CD14-positive monocyte (primary cell): ENCODE measurements at regions not wholly inside any gene's neighbourhood (a gene's known extent, or its start where the extent isn't known, plus 50 kb on each side); places are given as distances from the start of the nearest gene placed in this dataset.

Experiments
- DNase-seq, 3 donors: peaks; one replicate each; pipeline ENCODE4 v3.0.0-alpha.2; 2011 to 2022
- H2AFZ ChIP-seq: 2 replicates; pipeline ENCODE4 v1.6.0; 2012; ENCODE audit warnings: mild to moderate bottlenecking, low read depth, low read length, inconsistent platforms; ENCODE audit not compliant: insufficient read depth, poor library complexity, severe bottlenecking
- H3K27ac ChIP-seq, 2 donors: 1 replicate in 1 of 2; 2 replicates in 1 of 2; pipeline ENCODE4 v1.5.1; 2012 to 2013; ENCODE audit warnings: low read length in 2 of 2, control low read depth in 1 of 2, inconsistent platforms in 1 of 2, low read depth in 1 of 2, mild to moderate bottlenecking in 1 of 2
- H3K27me3 ChIP-seq, 2 donors: one replicate each; pipeline versions ENCODE4 v1.6.0 to v1.6.1; 2011 to 2013; ENCODE audit warnings: low read length in 2 of 2; ENCODE audit not compliant: control insufficient read depth in 2 of 2, insufficient read depth in 2 of 2
- H3K36me3 ChIP-seq, 2 donors: replicated peaks in 1 of 2; 1 replicate in 1 of 2; 2 replicates in 1 of 2; pipeline versions ENCODE4 v1.5.1 to v1.6.1; 2012 to 2013; ENCODE audit warnings: low read length in 2 of 2, control low read depth in 1 of 2, inconsistent platforms in 1 of 2, mild to moderate bottlenecking in 1 of 2; ENCODE audit not compliant: insufficient read depth in 2 of 2, control insufficient read depth in 1 of 2
- H3K4me1 ChIP-seq, 2 donors: 1 replicate in 1 of 2; 2 replicates in 1 of 2; pipeline versions ENCODE4 v1.5.1 to v1.6.1; 2012 to 2013; ENCODE audit warnings: low read length in 2 of 2, control low read depth in 1 of 2, inconsistent platforms in 1 of 2, mild to moderate bottlenecking in 1 of 2, moderate library complexity in 1 of 2; ENCODE audit not compliant: insufficient read depth in 2 of 2, control insufficient read depth in 1 of 2
- H3K4me2 ChIP-seq: replicated peaks from 2 replicates; pipeline ENCODE3; 2012; ENCODE audit warnings: low read length, moderate library complexity, mild to moderate bottlenecking; ENCODE audit not compliant: poor library complexity, severe bottlenecking; ENCODE audit errors: extremely low read depth
- H3K4me3 ChIP-seq, 3 experiments: fragments of 200-600 bp in 1 of 3; sonication (generic) in 1 of 3; replicated peaks in 1 of 3; 1 replicate in 2 of 3; 2 replicates in 1 of 3; pipeline ENCODE4 v1.5.1; 2011 to 2013; ENCODE audit warnings: low read length in 3 of 3, mild to moderate bottlenecking in 3 of 3, control low read depth in 2 of 3, low read depth in 2 of 3, inconsistent platforms in 1 of 3, moderate library complexity in 1 of 3
- H3K79me2 ChIP-seq: 2 replicates; pipeline ENCODE4 v1.6.0; 2012; ENCODE audit warnings: mild to moderate bottlenecking, control low read depth, inconsistent platforms, low read length, moderate library complexity; ENCODE audit not compliant: insufficient read depth
- H3K9ac ChIP-seq: 2 replicates; pipeline ENCODE4 v1.6.0; 2017; ENCODE audit warnings: low read length, mild to moderate bottlenecking; ENCODE audit not compliant: insufficient read depth, poor library complexity, severe bottlenecking
- H3K9me3 ChIP-seq, 2 donors: replicated peaks in 1 of 2; 1 replicate in 1 of 2; 2 replicates in 1 of 2; pipeline versions ENCODE4 v1.5.1 to v1.6.1; 2012 to 2013; ENCODE audit warnings: low read length in 2 of 2, control low read depth in 1 of 2; ENCODE audit not compliant: control insufficient read depth in 1 of 2, insufficient read depth in 1 of 2
- H4K20me1 ChIP-seq: 2 replicates; pipeline ENCODE4 v1.6.0; 2012; ENCODE audit warnings: mild to moderate bottlenecking, low read length, control low read depth, moderate library complexity; ENCODE audit not compliant: insufficient read depth
- H3K27ac Mint-ChIP-seq, 7 donors: one replicate each; pipeline ENCODE4 v1.8.0; 2020; ENCODE audit warnings: mild to moderate bottlenecking in 7 of 7, mixed read lengths in 7 of 7, moderate library complexity in 6 of 7, inconsistent platforms in 2 of 7
- H3K27me3 Mint-ChIP-seq, 3 donors: one replicate each; pipeline ENCODE4 v1.8.0; 2021 to 2022; ENCODE audit warnings: low read depth in 3 of 3, mild to moderate bottlenecking in 3 of 3, mixed read lengths in 3 of 3, moderate library complexity in 3 of 3, inconsistent platforms in 1 of 3
- H3K36me3 Mint-ChIP-seq, 2 donors: one replicate each; pipeline ENCODE4 v1.8.0; 2020; ENCODE audit warnings: mixed read lengths in 2 of 2, inconsistent platforms in 1 of 2, mild to moderate bottlenecking in 1 of 2
- H3K4me1 Mint-ChIP-seq: one replicate; pipeline ENCODE4 v1.8.0; 2020; ENCODE audit warnings: mild to moderate bottlenecking, mixed read lengths
- H3K4me3 Mint-ChIP-seq, 2 donors: one replicate each; pipeline ENCODE4 v1.8.0; 2020; ENCODE audit warnings: mild to moderate bottlenecking in 2 of 2, mixed read lengths in 2 of 2, moderate library complexity in 1 of 2
- H3K9me3 Mint-ChIP-seq, 7 donors: one replicate each; pipeline ENCODE4 v1.8.0; 2020 to 2022; ENCODE audit warnings: mixed read lengths in 7 of 7, mild to moderate bottlenecking in 6 of 7, moderate library complexity in 6 of 7, inconsistent platforms in 2 of 7
- WGBS: methylation state at CpG from one replicate; pipeline ENCODE4 v1.1.5; 2013; ENCODE audit warnings: missing lambda C conversion rate; ENCODE audit not compliant: insufficient coverage; 5-methylcytosine and 5-hydroxymethylcytosine counted together
- intact Hi-C, 2 donors: fragments of 100-400 bp; cut with micrococcal nuclease; formaldehyde crosslinking; loops; one replicate each; pipeline versions ENCODE4 v1.15.0 to v1.15.1; 2023
- TF ChIP-seq, protein P1 (sequence below): fragments of 200-600 bp; IDR thresholded peaks from one replicate; pipeline ENCODE4 v1.8.0; 2022; ENCODE audit warnings: antibody characterized with exemption, mild to moderate bottlenecking

DNA sequence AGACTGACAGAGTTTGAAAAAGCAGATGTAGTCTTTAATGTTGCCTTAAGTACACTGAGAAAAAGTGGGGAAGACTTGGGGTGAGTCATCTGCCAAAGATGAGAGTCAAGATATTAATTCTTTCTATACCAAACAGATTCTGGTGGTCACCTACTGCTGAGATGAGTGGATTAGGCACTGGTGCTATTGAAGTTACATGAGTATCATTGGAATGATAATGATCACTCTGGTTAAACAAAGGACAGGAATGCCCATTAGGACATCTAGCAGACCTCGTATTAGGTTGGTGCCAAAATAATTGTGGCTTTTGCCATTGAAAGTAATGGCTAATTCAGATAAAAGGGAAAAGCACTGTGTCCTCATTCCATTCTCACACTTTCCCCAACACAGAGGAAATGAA lies 1588.9 kb downstream of the KCNT2 start:
- H3K27me3 Mint-ChIP-seq = no peaks in the 10 kb centered on the region
- H3K36me3 Mint-ChIP-seq = no peaks in the 10 kb centered on the region
- H3K9ac ChIP-seq = no peak overlapping the region
- no peak overlapping the region for H2AFZ ChIP-seq
- no peak overlapping the region for H3K27ac Mint-ChIP-seq
- H3K4me1 ChIP-seq = no peaks in the 10 kb centered on the region
- no peaks in the 10 kb centered on the region for H4K20me1 ChIP-seq
- no peak overlapping the region for H3K4me3 Mint-ChIP-seq
- H3K4me3 ChIP-seq = no peak overlapping the region
- no peak overlapping the region for H3K4me2 ChIP-seq
- no peak for DNase-seq
- no peaks in the 10 kb centered on the region for H3K27me3 ChIP-seq
- H3K27ac ChIP-seq = no peak overlapping the region
- H3K4me1 Mint-ChIP-seq = no peaks in the 10 kb centered on the region
- no peaks in the 10 kb centered on the region for H3K79me2 ChIP-seq
- no peaks in the 10 kb centered on the region for H3K36me3 ChIP-seq
- peaks cover 0 to 4% (median 0%) of the 10 kb centered on the region in 7 donors for H3K9me3 Mint-ChIP-seq
- intact Hi-C loops = no loop called here
- TF ChIP-seq, protein P1, sequence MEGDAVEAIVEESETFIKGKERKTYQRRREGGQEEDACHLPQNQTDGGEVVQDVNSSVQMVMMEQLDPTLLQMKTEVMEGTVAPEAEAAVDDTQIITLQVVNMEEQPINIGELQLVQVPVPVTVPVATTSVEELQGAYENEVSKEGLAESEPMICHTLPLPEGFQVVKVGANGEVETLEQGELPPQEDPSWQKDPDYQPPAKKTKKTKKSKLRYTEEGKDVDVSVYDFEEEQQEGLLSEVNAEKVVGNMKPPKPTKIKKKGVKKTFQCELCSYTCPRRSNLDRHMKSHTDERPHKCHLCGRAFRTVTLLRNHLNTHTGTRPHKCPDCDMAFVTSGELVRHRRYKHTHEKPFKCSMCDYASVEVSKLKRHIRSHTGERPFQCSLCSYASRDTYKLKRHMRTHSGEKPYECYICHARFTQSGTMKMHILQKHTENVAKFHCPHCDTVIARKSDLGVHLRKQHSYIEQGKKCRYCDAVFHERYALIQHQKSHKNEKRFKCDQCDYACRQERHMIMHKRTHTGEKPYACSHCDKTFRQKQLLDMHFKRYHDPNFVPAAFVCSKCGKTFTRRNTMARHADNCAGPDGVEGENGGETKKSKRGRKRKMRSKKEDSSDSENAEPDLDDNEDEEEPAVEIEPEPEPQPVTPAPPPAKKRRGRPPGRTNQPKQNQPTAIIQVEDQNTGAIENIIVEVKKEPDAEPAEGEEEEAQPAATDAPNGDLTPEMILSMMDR = no peak
- H3K9me3 ChIP-seq = no peaks in the 10 kb centered on the region
- no CpG with 5 or more reads among the region's 1 CpG for WGBS

DNA sequence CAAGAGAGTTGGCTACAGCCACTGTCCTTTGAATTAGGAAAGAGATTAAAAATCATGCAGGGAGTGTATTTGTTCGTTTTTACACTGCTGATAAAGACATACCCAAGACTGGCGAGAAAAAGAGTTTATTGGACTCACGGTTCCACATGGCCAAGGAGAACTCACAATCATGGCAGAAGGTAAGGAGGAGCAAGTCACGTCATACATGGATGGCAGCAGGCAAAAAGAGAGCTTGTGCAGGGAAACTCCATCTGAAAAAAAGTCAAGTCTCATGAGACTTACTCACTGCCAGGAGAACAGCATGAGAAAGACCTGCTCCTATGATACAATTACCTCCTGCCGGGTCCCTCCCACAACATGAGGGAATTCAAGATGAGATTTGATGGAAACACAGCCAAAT lies 1595.2 kb downstream of the KCNT2 start:
- Histone ChIP-seq H3K79me2 (no peaks in the 10 kb centered on the region), H3K9ac (no peak overlapping the region), H3K4me1 (no peaks in the 10 kb centered on the region), H3K9me3 (peaks cover 8 to 10% of the 10 kb centered on the region in 2 donors), H2AFZ (no peak overlapping the region), H3K4me3 (no peak overlapping the region), H3K27ac (no peak overlapping the region), H4K20me1 (no peaks in the 10 kb centered on the region), H3K27me3 (no peaks in the 10 kb centered on the region), H3K4me2 (no peak overlapping the region), H3K36me3 (no peaks in the 10 kb centered on the region)
- peaks cover 0 to 17% (median 2%) of the 10 kb centered on the region in 7 donors for H3K9me3 Mint-ChIP-seq
- no peaks in the 10 kb centered on the region for H3K36me3 Mint-ChIP-seq
- H3K27ac Mint-ChIP-seq = no peak overlapping the region
- no peaks in the 10 kb centered on the region for H3K27me3 Mint-ChIP-seq
- no peak for DNase-seq
- 67% methylated on average over 2 of the region's 5 CpGs for WGBS
- H3K4me3 Mint-ChIP-seq = no peak overlapping the region
- H3K4me1 Mint-ChIP-seq = no peaks in the 10 kb centered on the region
- TF ChIP-seq, protein P1 = no peak
- intact Hi-C loops = no loop called here
